ENCODE measurements at regions not wholly inside any gene's neighbourhood (a gene's known extent, or its start where the extent isn't known, plus 50 kb on each side); places are given as distances from the start of the nearest gene placed in this dataset.

DNA sequence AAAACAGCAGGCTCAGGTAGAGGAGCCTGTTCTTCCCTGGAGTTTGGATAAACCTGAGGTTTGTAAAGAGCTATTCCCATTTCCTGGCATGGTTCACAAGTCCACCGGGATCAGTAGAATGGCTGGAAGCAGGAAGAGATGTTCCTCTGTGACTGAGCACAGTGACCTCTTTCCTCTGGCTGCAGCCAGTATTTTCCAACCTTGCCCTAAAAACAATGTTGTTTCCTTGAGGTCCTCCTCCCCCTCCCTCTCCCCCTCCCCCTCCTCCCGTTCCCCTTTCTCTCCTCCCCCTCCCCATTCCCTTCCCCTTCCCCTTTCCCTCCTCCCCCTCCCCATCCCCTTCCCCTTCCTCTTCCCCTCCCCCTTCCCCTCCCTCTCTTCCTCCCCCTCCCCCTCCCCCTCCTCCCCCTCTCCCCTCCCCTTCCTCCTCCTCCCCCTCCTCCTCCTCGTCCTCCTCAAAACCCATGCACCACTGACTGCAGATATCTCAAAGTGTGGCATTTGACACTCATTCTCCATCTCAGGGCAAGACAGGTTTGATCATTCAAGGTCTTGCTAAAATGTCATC lies 58.9 kb upstream of the MON1B start:
- TF ChIP-seq, protein P1, sequence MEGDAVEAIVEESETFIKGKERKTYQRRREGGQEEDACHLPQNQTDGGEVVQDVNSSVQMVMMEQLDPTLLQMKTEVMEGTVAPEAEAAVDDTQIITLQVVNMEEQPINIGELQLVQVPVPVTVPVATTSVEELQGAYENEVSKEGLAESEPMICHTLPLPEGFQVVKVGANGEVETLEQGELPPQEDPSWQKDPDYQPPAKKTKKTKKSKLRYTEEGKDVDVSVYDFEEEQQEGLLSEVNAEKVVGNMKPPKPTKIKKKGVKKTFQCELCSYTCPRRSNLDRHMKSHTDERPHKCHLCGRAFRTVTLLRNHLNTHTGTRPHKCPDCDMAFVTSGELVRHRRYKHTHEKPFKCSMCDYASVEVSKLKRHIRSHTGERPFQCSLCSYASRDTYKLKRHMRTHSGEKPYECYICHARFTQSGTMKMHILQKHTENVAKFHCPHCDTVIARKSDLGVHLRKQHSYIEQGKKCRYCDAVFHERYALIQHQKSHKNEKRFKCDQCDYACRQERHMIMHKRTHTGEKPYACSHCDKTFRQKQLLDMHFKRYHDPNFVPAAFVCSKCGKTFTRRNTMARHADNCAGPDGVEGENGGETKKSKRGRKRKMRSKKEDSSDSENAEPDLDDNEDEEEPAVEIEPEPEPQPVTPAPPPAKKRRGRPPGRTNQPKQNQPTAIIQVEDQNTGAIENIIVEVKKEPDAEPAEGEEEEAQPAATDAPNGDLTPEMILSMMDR (IDR thresholded peaks at IDR 0.05; ENCODE audit: insufficient read depth, low read length, poor library complexity, severe bottlenecking) = no peak
- no peak for TF ChIP-seq EZH2phosphoT487 (conservative IDR thresholded peaks at IDR 0.05; ENCODE audit: low read length)
- Histone ChIP-seq H3K4me2 (ENCODE audit: low read depth, low read length, poor library complexity, severe bottlenecking) (no peak overlapping the region), H3F3A (ENCODE audit: insufficient read depth) (no peaks in the 10 kb centered on the region), H3K27me3 (ENCODE audit: low read length) (no peaks in the 10 kb centered on the region), H3K9me2 (replicated peaks; ENCODE audit: insufficient read depth, low read length) (no peaks in the 10 kb centered on the region), H3K79me2 (ENCODE audit: insufficient read depth, low read length) (no peaks in the 10 kb centered on the region), H3K9ac (ENCODE audit: low read length) (no peak overlapping the region), H3K4me3 (ENCODE audit: insufficient read depth, low read length, poor library complexity, severe bottlenecking) (no peak overlapping the region), H3K9me3 (ENCODE audit: insufficient read depth, low read length) (no peaks in the 10 kb centered on the region), H3K27ac (ENCODE audit: low read depth, low read length) (no peak overlapping the region), H2AFZ (ENCODE audit: low read depth, low read length, severe bottlenecking) (no peak overlapping the region), H3K36me3 (ENCODE audit: low read length) (no peaks in the 10 kb centered on the region), H4K20me1 (ENCODE audit: low read depth, low read length) (no peaks in the 10 kb centered on the region)

DNA sequence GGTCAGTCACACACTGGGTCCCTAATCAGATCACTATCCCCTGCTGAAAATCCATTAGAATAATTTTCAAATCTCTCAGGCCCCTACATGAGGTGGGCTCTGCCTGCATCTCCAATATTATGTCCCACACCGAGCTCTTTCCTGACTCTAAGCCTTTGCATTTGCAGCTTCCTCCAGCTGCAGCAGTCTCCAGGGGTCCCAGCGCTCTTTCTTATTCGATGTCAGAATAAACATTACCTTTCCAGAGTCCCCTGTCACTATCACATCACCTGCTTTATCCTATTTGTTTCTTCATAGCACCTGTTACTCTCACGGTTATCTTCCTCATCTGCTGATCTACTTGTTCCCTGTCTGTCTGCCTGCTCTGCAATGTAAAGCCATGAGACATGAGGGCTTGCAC lies 57.3 kb upstream of the MON1B start:
- H3K27me3 ChIP-seq (ENCODE audit: low read length) = no peaks in the 10 kb centered on the region
- H3K4me2 ChIP-seq (ENCODE audit: low read depth, low read length, poor library complexity, severe bottlenecking) = no peak overlapping the region
- H2AFZ ChIP-seq (ENCODE audit: low read depth, low read length, severe bottlenecking) = no peak overlapping the region
- H3K36me3 ChIP-seq (ENCODE audit: low read length) = no peaks in the 10 kb centered on the region
- no peak overlapping the region for H3K9ac ChIP-seq (ENCODE audit: low read length)
- H3K9me2 ChIP-seq (replicated peaks; ENCODE audit: insufficient read depth, low read length) = no peaks in the 10 kb centered on the region
- no peaks in the 10 kb centered on the region for H3K79me2 ChIP-seq (ENCODE audit: insufficient read depth, low read length)
- no peaks in the 10 kb centered on the region for H3F3A ChIP-seq (ENCODE audit: insufficient read depth)
- H3K4me3 ChIP-seq (ENCODE audit: insufficient read depth, low read length, poor library complexity, severe bottlenecking) = no peak overlapping the region
- H3K9me3 ChIP-seq (ENCODE audit: insufficient read depth, low read length) = no peaks in the 10 kb centered on the region
- TF ChIP-seq, protein P1 (IDR thresholded peaks at IDR 0.05; ENCODE audit: insufficient read depth, low read length, poor library complexity, severe bottlenecking) = no peak
- TF ChIP-seq EZH2phosphoT487 (conservative IDR thresholded peaks at IDR 0.05; ENCODE audit: low read length) = no peak
- H4K20me1 ChIP-seq (ENCODE audit: low read depth, low read length) = no peaks in the 10 kb centered on the region
- no peak overlapping the region for H3K27ac ChIP-seq (ENCODE audit: low read depth, low read length)

DNA sequence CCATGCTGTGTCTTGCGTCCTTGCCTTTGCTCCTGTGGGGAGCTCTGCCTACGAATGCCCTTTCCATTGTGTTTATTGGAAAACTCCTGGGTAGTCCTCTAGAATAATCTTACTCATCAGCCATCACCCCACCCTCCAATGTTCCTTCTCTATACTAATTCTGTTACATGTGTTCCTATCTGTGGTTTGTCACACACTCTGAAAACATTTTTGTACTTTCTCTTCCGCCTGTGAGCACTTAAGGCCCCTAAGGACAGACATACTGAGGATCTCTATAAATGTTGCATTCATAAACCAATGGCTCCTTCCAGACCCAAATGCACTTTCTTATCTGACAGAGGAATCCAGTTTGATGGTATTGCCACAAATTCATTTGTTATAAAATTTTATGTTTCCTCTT lies 53.9 kb upstream of the MON1B start:
- Histone ChIP-seq H3F3A (ENCODE audit: insufficient read depth) (no peaks in the 10 kb centered on the region), H4K20me1 (ENCODE audit: low read depth, low read length) (no peaks in the 10 kb centered on the region), H2AFZ (ENCODE audit: low read depth, low read length, severe bottlenecking) (no peak overlapping the region), H3K9me3 (ENCODE audit: insufficient read depth, low read length) (no peaks in the 10 kb centered on the region), H3K9me2 (replicated peaks; ENCODE audit: insufficient read depth, low read length) (no peaks in the 10 kb centered on the region; the same call in 1 of the 2 replicates), H3K79me2 (ENCODE audit: insufficient read depth, low read length) (no peaks in the 10 kb centered on the region), H3K9ac (ENCODE audit: low read length) (no peak overlapping the region), H3K4me2 (ENCODE audit: low read depth, low read length, poor library complexity, severe bottlenecking) (no peak overlapping the region), H3K4me3 (ENCODE audit: insufficient read depth, low read length, poor library complexity, severe bottlenecking) (no peak overlapping the region), H3K36me3 (ENCODE audit: low read length) (no peaks in the 10 kb centered on the region), H3K27me3 (ENCODE audit: low read length) (no peaks in the 10 kb centered on the region), H3K27ac (ENCODE audit: low read depth, low read length) (no peak overlapping the region)
- TF ChIP-seq, protein P1 (IDR thresholded peaks at IDR 0.05; ENCODE audit: insufficient read depth, low read length, poor library complexity, severe bottlenecking) = no peak
- no peak for TF ChIP-seq EZH2phosphoT487 (conservative IDR thresholded peaks at IDR 0.05; ENCODE audit: low read length)

All from SU-DHL-6 (cell line).